HepG2 (cell line): ENCODE measurements at regions not wholly inside any gene's neighbourhood (a gene's known extent, or its start where the extent isn't known, plus 50 kb on each side); places are given as distances from the start of the nearest gene placed in this dataset.

Experiments
- ATAC-seq: fragments of 200-7000 bp; cut with Tn5 transposase; 3 replicates; pipeline ENCODE4 v1.9.1; 2020; ENCODE audit warnings: mild to moderate bottlenecking, moderate library complexity
- BruUV-seq: library from RNA; stranded (reverse); fragments of 400-500 nt; replicated peaks from 2 replicates; lab custom pipeline; 2021; lab: Mats Ljungman, UMichigan
- CTCF ChIA-PET: fragments of 300-600 bp; formaldehyde crosslinking; extraction: SDS; loops from one replicate; lab custom pipeline; 2021; ENCODE audit warnings: low total read pairs, inconsistent platforms, low intra/inter-chr PET ratio; lab: Yijun Ruan, JAX
- POLR2A ChIA-PET: fragments of 350-600 bp; sonication (Branson Sonifier 250); formaldehyde crosslinking; loops from one replicate; lab custom pipeline; 2020; ENCODE audit warnings: antibody characterized with exemption, inconsistent platforms; lab: Yijun Ruan, JAX
- DNase-seq: peaks from one replicate; pipeline ENCODE4 v3.0.0-alpha.2; 2015; ENCODE audit warnings: low spot score
- FAIRE-seq: peaks from 3 replicates; lab custom pipeline; 2011; peaks lifted over from hg19 to GRCh38; lab: Jason Lieb, UNC
- H2AFZ ChIP-seq: one replicate; pipeline ENCODE4 v1.6.1; 2011; ENCODE audit warnings: low read length, inconsistent platforms
- H3K27ac ChIP-seq: fragments of 300-600 bp; 3 replicates; pipeline ENCODE4 v1.8.0; 2011; ENCODE audit warnings: mixed run types, mild to moderate bottlenecking, mixed read lengths, low read length, inconsistent platforms; ENCODE audit not compliant: insufficient read depth; ENCODE audit errors: extremely low read length
- H3K27me3 ChIP-seq, 2 experiments: fragments of 200-600 bp in 1 of 2; 2 replicates in 1 of 2; 3 replicates in 1 of 2; pipeline versions ENCODE4 v1.6.0 to v1.8.0; 2011; ENCODE audit warnings: low read length in 2 of 2, mild to moderate bottlenecking in 2 of 2, moderate library complexity in 2 of 2, inconsistent platforms in 1 of 2; ENCODE audit not compliant: insufficient read depth in 2 of 2, control insufficient read depth in 1 of 2
- H3K36me3 ChIP-seq, 2 experiments: fragments of 200-600 bp in 1 of 2; replicated peaks in 1 of 2; 2 replicates in 1 of 2; 3 replicates in 1 of 2; pipeline versions ENCODE4 v1.5.1 to v1.8.0; 2011; ENCODE audit warnings: low read length in 2 of 2, inconsistent platforms in 1 of 2; ENCODE audit not compliant: insufficient read depth in 2 of 2, control insufficient read depth in 1 of 2
- H3K4me1 ChIP-seq: 2 replicates; pipeline ENCODE4 v1.5.1; 2012; ENCODE audit warnings: low read length, inconsistent platforms; ENCODE audit not compliant: insufficient read depth
- H3K4me2 ChIP-seq: 2 replicates; pipeline ENCODE4 v1.6.0; 2011; ENCODE audit warnings: low read depth, low read length, inconsistent platforms
- H3K4me3 ChIP-seq, 3 experiments: fragments of 200-600 bp in 1 of 3; sonication (generic), shearing (Covaris generic) in 1 of 3; replicated peaks in 1 of 3; 2 replicates each; pipeline ENCODE4 v1.5.1; 2011 to 2016; ENCODE audit warnings: low read length in 3 of 3, inconsistent platforms in 2 of 3, low read depth in 2 of 3, mild to moderate bottlenecking in 2 of 3, control low read depth in 1 of 3, mixed read lengths in 1 of 3; ENCODE audit not compliant: insufficient read depth in 1 of 3
- H3K79me2 ChIP-seq: one replicate; pipeline ENCODE4 v1.6.1; 2011; ENCODE audit warnings: low read length, inconsistent platforms; ENCODE audit not compliant: insufficient read depth
- H3K9ac ChIP-seq: 2 replicates; pipeline ENCODE4 v1.6.0; 2011; ENCODE audit warnings: mild to moderate bottlenecking, low read depth, low read length, inconsistent platforms; ENCODE audit not compliant: insufficient read depth
- H3K9me3 ChIP-seq: 2 replicates; pipeline ENCODE4 v1.5.1; 2012; ENCODE audit warnings: mild to moderate bottlenecking, low read length
- H4K20me1 ChIP-seq: 2 replicates; pipeline ENCODE4 v1.6.0; 2011; ENCODE audit warnings: inconsistent platforms, mild to moderate bottlenecking, low read length, moderate library complexity; ENCODE audit not compliant: insufficient read depth
- EHMT2 ChIP-seq: fragments of 200-600 bp; sonication (generic); IDR thresholded peaks from 2 replicates; pipeline ENCODE4 v1.7.0; 2017; ENCODE audit warnings: antibody characterized with exemption, low read depth, low read length, borderline replicate concordance
- HNF4G ChIP-seq, 2 experiments: sonication (generic) in 1 of 2; formaldehyde crosslinking in 1 of 2; IDR thresholded peaks; 2 replicates each; pipeline versions ENCODE4 v1.4.0 to v1.6.1; 2011 to 2020; ENCODE audit warnings: borderline replicate concordance in 2 of 2, low read depth in 2 of 2, mild to moderate bottlenecking in 2 of 2, low read length in 1 of 2, missing genetic modification reagents in 1 of 2, moderate library complexity in 1 of 2
- JUN ChIP-seq: sonication (generic); formaldehyde crosslinking; IDR thresholded peaks from 2 replicates; pipeline ENCODE4 v1.4.0; 2020; ENCODE audit warnings: mild to moderate bottlenecking, missing genetic modification reagents
- SNRNP70 ChIP-seq: fragments of 200-400 bp; formaldehyde crosslinking; IDR thresholded peaks from 2 replicates; pipeline ENCODE4 v1.6.1; 2017; ENCODE audit warnings: mild to moderate bottlenecking, low read depth, low read length, moderate library complexity
- STAG1 ChIP-seq: sonication (generic); formaldehyde crosslinking; IDR thresholded peaks from 2 replicates; pipeline ENCODE4 v1.4.0; 2020; ENCODE audit warnings: missing genetic modification reagents
- U2AF1 ChIP-seq: fragments of 200-400 bp; formaldehyde crosslinking; optimal IDR thresholded peaks from 2 replicates; pipeline ENCODE3; 2017; ENCODE audit warnings: mild to moderate bottlenecking, low read depth, low read length
- ZFP36L2 ChIP-seq: sonication (generic); formaldehyde crosslinking; IDR thresholded peaks from 2 replicates; pipeline ENCODE4 v1.4.0; 2020; ENCODE audit warnings: missing genetic modification reagents
- ZNF329 ChIP-seq: sonication (generic); formaldehyde crosslinking; IDR thresholded peaks from 2 replicates; pipeline ENCODE4 v1.9.0; 2021; ENCODE audit warnings: low read depth, mild to moderate bottlenecking, missing genetic modification reagents
- ZNF333 ChIP-seq: sonication (generic); formaldehyde crosslinking; IDR thresholded peaks from 2 replicates; pipeline ENCODE4 v1.4.0; 2020; ENCODE audit warnings: mild to moderate bottlenecking, missing genetic modification reagents, borderline replicate concordance
- ZNF639 ChIP-seq: conservative IDR thresholded peaks from 2 replicates; pipeline ENCODE4 v1.6.1; 2018; ENCODE audit warnings: missing genetic modification reagents
- ZNF878 ChIP-seq: sonication (generic); formaldehyde crosslinking; IDR thresholded peaks from 2 replicates; pipeline ENCODE4 v1.8.1; 2023; ENCODE audit warnings: mild to moderate bottlenecking, missing genetic modification reagents, moderate library complexity
- WGBS: methylation state at CpG from one replicate; pipeline ENCODE4 v1.1.6; 2017; ENCODE audit warnings: low lambda C conversion rate; 5-methylcytosine and 5-hydroxymethylcytosine counted together
- in situ Hi-C: cut with HindIII; loops from 2 replicates; pipeline ENCODE4 v1.10.0; 2017; ENCODE audit warnings: low pct_unique_long_range_greater_than_20kb; ENCODE audit not compliant: extremely low pct_ligation_motif_present
- intact Hi-C: fragments of 100-400 bp; cut with micrococcal nuclease; formaldehyde crosslinking; loops from one replicate; pipeline ENCODE4 v1.10.0; 2022; ENCODE audit not compliant: unreplicated experiment
- TF ChIP-seq, protein P1 (sequence below): IDR thresholded peaks from 2 replicates; pipeline ENCODE4 v1.6.1; 2016; ENCODE audit warnings: missing biosample characterization, missing genetic modification reagents, low read depth
- TF ChIP-seq, protein P2 (sequence below): sonication (generic); formaldehyde crosslinking; IDR thresholded peaks from 2 replicates; pipeline ENCODE4 v1.5.1; 2020; ENCODE audit warnings: missing genetic modification reagents, mild to moderate bottlenecking, borderline replicate concordance
- TF ChIP-seq, protein P3 (sequence below): sonication (generic); formaldehyde crosslinking; IDR thresholded peaks from 2 replicates; pipeline ENCODE4 v1.4.0; 2020; ENCODE audit warnings: missing genetic modification reagents, borderline replicate concordance
- TF ChIP-seq, protein P4 (sequence below): sonication (generic); formaldehyde crosslinking; IDR thresholded peaks from 2 replicates; pipeline ENCODE4 v1.4.0; 2020; ENCODE audit warnings: missing genetic modification reagents

GRCh38 chr6:98716341-98716740 lies 118.0 kb upstream of the POU3F2 start (continued):
- TF ChIP-seq ZNF639 (CRISPR knock-in tag) (no peak), SNRNP70 (no peak), ZNF329 (CRISPR knock-in tag) (no peak), ZFP36L2 (CRISPR knock-in tag) (no peak), STAG1 (CRISPR knock-in tag) (no peak), EHMT2 (no peak), U2AF1 (no peak), ZNF878 (CRISPR knock-in tag) (no peak), HNF4G (IDR thresholded peaks at IDR 0.05; ENCODE audit: borderline replicate concordance, low read depth, low read length) (no peak), HNF4G (CRISPR knock-in tag; IDR thresholded peaks at IDR 0.05; ENCODE audit: borderline replicate concordance, low read depth) (no peak)
- TF ChIP-seq, protein P1, sequence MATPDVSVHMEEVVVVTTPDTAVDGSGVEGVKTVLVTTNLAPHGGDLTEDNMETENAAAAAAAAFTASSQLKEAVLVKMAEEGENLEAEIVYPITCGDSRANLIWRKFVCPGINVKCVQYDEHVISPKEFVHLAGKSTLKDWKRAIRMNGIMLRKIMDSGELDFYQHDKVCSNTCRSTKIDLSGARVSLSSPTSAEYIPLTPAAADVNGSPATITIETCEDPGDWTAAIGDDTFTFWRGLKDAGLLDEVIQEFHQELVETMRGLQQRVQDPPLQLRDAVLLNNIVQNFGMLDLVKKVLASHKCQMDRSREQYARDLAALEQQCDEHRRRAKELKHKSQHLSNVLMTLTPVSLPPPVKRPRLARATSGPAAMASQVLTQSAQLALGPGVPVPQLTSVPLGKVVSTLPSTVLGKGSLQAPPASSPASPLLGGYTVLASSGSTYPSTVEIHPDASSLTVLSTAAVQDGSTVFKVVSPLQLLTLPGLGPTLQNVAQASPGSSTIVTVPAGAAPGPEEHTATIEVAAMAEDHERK (CRISPR knock-in tag): no peak

GRCh38 chr6:98717322-98717877 lies 117.0 kb upstream of the POU3F2 start:
- H3K27me3 ChIP-seq: no peaks in the 10 kb centered on the region
- no peak overlapping the region for H2AFZ ChIP-seq
- 12% methylated on average over 6 of the region's 6 CpGs for WGBS
- no peaks in the 10 kb centered on the region for H3K36me3 ChIP-seq
- in situ Hi-C loops (no loop called here), intact Hi-C loops (no loop called here)
- ATAC-seq: no peak
- no peaks in the 10 kb centered on the region for H3K9me3 ChIP-seq
- CTCF ChIA-PET: no interaction called here
- no peak for FAIRE-seq
- H3K79me2 ChIP-seq: no peaks in the 10 kb centered on the region
- no peaks in the 10 kb centered on the region for H4K20me1 ChIP-seq
- no peak overlapping the region for H3K4me3 ChIP-seq
- BruUV-seq: no TSS peak
- POLR2A ChIA-PET: no interaction called here
- H3K9ac ChIP-seq: no peak overlapping the region
- H3K4me1 ChIP-seq: no peaks in the 10 kb centered on the region
- no peak overlapping the region for H3K27ac ChIP-seq
- DNase-seq: no peak
- no peak overlapping the region for H3K4me2 ChIP-seq
- no peak for TF ChIP-seq ZNF333 (CRISPR knock-in tag)
- TF ChIP-seq, protein P2, sequence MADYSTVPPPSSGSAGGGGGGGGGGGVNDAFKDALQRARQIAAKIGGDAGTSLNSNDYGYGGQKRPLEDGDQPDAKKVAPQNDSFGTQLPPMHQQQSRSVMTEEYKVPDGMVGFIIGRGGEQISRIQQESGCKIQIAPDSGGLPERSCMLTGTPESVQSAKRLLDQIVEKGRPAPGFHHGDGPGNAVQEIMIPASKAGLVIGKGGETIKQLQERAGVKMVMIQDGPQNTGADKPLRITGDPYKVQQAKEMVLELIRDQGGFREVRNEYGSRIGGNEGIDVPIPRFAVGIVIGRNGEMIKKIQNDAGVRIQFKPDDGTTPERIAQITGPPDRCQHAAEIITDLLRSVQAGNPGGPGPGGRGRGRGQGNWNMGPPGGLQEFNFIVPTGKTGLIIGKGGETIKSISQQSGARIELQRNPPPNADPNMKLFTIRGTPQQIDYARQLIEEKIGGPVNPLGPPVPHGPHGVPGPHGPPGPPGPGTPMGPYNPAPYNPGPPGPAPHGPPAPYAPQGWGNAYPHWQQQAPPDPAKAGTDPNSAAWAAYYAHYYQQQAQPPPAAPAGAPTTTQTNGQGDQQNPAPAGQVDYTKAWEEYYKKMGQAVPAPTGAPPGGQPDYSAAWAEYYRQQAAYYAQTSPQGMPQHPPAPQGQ: no peak
- TF ChIP-seq JUN (CRISPR knock-in tag): no peak
- TF ChIP-seq, protein P3, sequence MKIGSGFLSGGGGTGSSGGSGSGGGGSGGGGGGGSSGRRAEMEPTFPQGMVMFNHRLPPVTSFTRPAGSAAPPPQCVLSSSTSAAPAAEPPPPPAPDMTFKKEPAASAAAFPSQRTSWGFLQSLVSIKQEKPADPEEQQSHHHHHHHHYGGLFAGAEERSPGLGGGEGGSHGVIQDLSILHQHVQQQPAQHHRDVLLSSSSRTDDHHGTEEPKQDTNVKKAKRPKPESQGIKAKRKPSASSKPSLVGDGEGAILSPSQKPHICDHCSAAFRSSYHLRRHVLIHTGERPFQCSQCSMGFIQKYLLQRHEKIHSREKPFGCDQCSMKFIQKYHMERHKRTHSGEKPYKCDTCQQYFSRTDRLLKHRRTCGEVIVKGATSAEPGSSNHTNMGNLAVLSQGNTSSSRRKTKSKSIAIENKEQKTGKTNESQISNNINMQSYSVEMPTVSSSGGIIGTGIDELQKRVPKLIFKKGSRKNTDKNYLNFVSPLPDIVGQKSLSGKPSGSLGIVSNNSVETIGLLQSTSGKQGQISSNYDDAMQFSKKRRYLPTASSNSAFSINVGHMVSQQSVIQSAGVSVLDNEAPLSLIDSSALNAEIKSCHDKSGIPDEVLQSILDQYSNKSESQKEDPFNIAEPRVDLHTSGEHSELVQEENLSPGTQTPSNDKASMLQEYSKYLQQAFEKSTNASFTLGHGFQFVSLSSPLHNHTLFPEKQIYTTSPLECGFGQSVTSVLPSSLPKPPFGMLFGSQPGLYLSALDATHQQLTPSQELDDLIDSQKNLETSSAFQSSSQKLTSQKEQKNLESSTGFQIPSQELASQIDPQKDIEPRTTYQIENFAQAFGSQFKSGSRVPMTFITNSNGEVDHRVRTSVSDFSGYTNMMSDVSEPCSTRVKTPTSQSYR (CRISPR knock-in tag): no peak
- TF ChIP-seq, protein P4, sequence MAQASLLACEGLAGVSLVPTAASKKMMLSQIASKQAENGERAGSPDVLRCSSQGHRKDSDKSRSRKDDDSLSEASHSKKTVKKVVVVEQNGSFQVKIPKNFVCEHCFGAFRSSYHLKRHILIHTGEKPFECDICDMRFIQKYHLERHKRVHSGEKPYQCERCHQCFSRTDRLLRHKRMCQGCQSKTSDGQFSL (CRISPR knock-in tag): no peak
